Liver (tissue), 8 donors: ENCODE measurements at regions not wholly inside any gene's neighbourhood (a gene's known extent, or its start where the extent isn't known, plus 50 kb on each side); places are given as distances from the start of the nearest gene placed in this dataset.

Experiments
- DNase-seq: peaks from one replicate; pipeline ENCODE4 v3.0.0-alpha.2; 2017; ENCODE audit warnings: low spot score
- H3K27ac ChIP-seq, 2 donors: one replicate each; pipeline ENCODE4 v1.7.0; 2013; ENCODE audit warnings: inconsistent platforms in 2 of 2, low read length in 2 of 2, control low read depth in 1 of 2, low read depth in 1 of 2, mild to moderate bottlenecking in 1 of 2
- H3K27me3 ChIP-seq, 4 donors: one replicate each; pipeline versions ENCODE4 v1.6.1 to v1.7.0; 2013; ENCODE audit warnings: low read length in 3 of 4, inconsistent platforms in 1 of 4, mild to moderate bottlenecking in 1 of 4, moderate library complexity in 1 of 4; ENCODE audit not compliant: control insufficient read depth in 4 of 4, insufficient read depth in 4 of 4
- H3K36me3 ChIP-seq, 4 donors: one replicate each; pipeline versions ENCODE4 v1.6.1 to v1.7.0; 2013; ENCODE audit warnings: low read length in 3 of 4, mild to moderate bottlenecking in 3 of 4, low read depth in 1 of 4, moderate library complexity in 1 of 4; ENCODE audit not compliant: control insufficient read depth in 4 of 4, insufficient read depth in 3 of 4
- H3K4me1 ChIP-seq, 4 donors: one replicate each; pipeline versions ENCODE4 v1.6.1 to v1.7.0; 2013; ENCODE audit warnings: low read length in 3 of 4, mild to moderate bottlenecking in 3 of 4, moderate library complexity in 1 of 4; ENCODE audit not compliant: control insufficient read depth in 4 of 4, insufficient read depth in 4 of 4
- H3K4me3 ChIP-seq, 3 donors: one replicate each; pipeline versions ENCODE4 v1.6.1 to v1.7.0; 2013; ENCODE audit warnings: low read length in 3 of 3, control low read depth in 1 of 3, low read depth in 1 of 3, mild to moderate bottlenecking in 1 of 3
- H3K9ac ChIP-seq, 2 donors: one replicate each; pipeline ENCODE4 v1.7.0; 2013; ENCODE audit warnings: low read length in 2 of 2, mild to moderate bottlenecking in 2 of 2, moderate library complexity in 2 of 2, control low read depth in 1 of 2, low read depth in 1 of 2
- H3K9me3 ChIP-seq, 4 donors: one replicate each; pipeline versions ENCODE4 v1.6.1 to v1.7.0; 2013; ENCODE audit warnings: low read length in 3 of 4; ENCODE audit not compliant: control insufficient read depth in 4 of 4
- ATF3 ChIP-seq: IDR thresholded peaks from 2 replicates; pipeline ENCODE4 v1.6.1; 2016; ENCODE audit warnings: antibody characterized with exemption
- CTCF ChIP-seq: fragments of 150-350 bp; IDR thresholded peaks from 2 replicates; pipeline ENCODE4 v1.5.1; 2017; ENCODE audit warnings: improper control_type of control experiment, low read depth, low read length; ENCODE audit not compliant: missing input control
- EGR1 ChIP-seq, 2 donors: IDR thresholded peaks; 2 replicates each; pipeline ENCODE4 v1.6.1; 2016 to 2018; ENCODE audit warnings: antibody characterized with exemption in 2 of 2, low read depth in 2 of 2
- FOXA1 ChIP-seq: IDR thresholded peaks from 2 replicates; pipeline ENCODE4 v1.6.1; 2016; ENCODE audit warnings: antibody characterized with exemption
- FOXA2 ChIP-seq: IDR thresholded peaks from 2 replicates; pipeline ENCODE4 v1.6.1; 2016; ENCODE audit warnings: antibody characterized with exemption
- GABPA ChIP-seq, 2 donors: IDR thresholded peaks in 1 of 2; conservative IDR thresholded peaks in 1 of 2; 2 replicates each; pipeline ENCODE4 v1.6.1; 2016; ENCODE audit warnings: antibody characterized with exemption in 2 of 2, mild to moderate bottlenecking in 1 of 2, moderate library complexity in 1 of 2
- HNF4A ChIP-seq, 2 donors: conservative IDR thresholded peaks; 2 replicates each; pipeline ENCODE4 v1.6.1; 2016; ENCODE audit warnings: antibody characterized with exemption in 2 of 2, mild to moderate bottlenecking in 2 of 2
- JUND ChIP-seq, 2 donors: IDR thresholded peaks; 2 replicates each; pipeline ENCODE4 v1.6.1; 2016; ENCODE audit warnings: antibody characterized with exemption in 2 of 2
- NR2F2 ChIP-seq: IDR thresholded peaks from 2 replicates; pipeline ENCODE4 v1.6.1; 2016; ENCODE audit warnings: antibody characterized with exemption
- RAD21 ChIP-seq, 2 donors: IDR thresholded peaks; 2 replicates each; pipeline ENCODE4 v1.6.1; 2016; ENCODE audit warnings: antibody characterized with exemption in 2 of 2, mild to moderate bottlenecking in 2 of 2
- REST ChIP-seq: IDR thresholded peaks from 2 replicates; pipeline ENCODE4 v1.6.1; 2016; ENCODE audit warnings: antibody characterized with exemption, mild to moderate bottlenecking
- RXRA ChIP-seq, 2 donors: IDR thresholded peaks; 2 replicates each; pipeline ENCODE4 v1.6.1; 2017 to 2018; ENCODE audit warnings: antibody characterized with exemption in 2 of 2, mild to moderate bottlenecking in 1 of 2
- SP1 ChIP-seq: IDR thresholded peaks from 2 replicates; pipeline ENCODE4 v1.6.1; 2018; ENCODE audit warnings: antibody characterized with exemption, mild to moderate bottlenecking
- TAF1 ChIP-seq: conservative IDR thresholded peaks from 2 replicates; pipeline ENCODE4 v1.6.1; 2016; ENCODE audit warnings: antibody characterized with exemption, mild to moderate bottlenecking
- YY1 ChIP-seq: IDR thresholded peaks from 2 replicates; pipeline ENCODE4 v1.6.1; 2016; ENCODE audit warnings: antibody characterized with exemption, mild to moderate bottlenecking
- ZBTB33 ChIP-seq: IDR thresholded peaks from 2 replicates; pipeline ENCODE4 v1.6.1; 2016; ENCODE audit warnings: antibody characterized with exemption
- WGBS: extraction: QIAGEN DNeasy Blood & Tissue Kit; methylation state at CpG from one replicate; pipeline ENCODE4 v1.1.7; 2013; 5-methylcytosine and 5-hydroxymethylcytosine counted together
- donor health status: healthy.
- donor health status: healthy.
- donor health status: healthy.
- donor health status: healthy.
- donor health status: healthy.

- no peaks in the 10 kb centered on the region for H3K9me3 ChIP-seq
- H3K9ac ChIP-seq: no peak overlapping the region
- no peak for TF ChIP-seq SP1
- no peak for TF ChIP-seq RXRA (IDR thresholded peaks at IDR 0.05)
- no peak for TF ChIP-seq GABPA (IDR thresholded peaks at IDR 0.05 in 1 of 2, conservative IDR thresholded peaks at IDR 0.05 in 1 of 2)
- TF ChIP-seq TAF1: no peak
- no peak for TF ChIP-seq NR2F2
- no peak for TF ChIP-seq FOXA2
- TF ChIP-seq REST: no peak
- TF ChIP-seq HNF4A (conservative IDR thresholded peaks at IDR 0.05): no peak
- TF ChIP-seq EGR1 (IDR thresholded peaks at IDR 0.05; ENCODE audit: low read depth in 2 of 2): no peak
- TF ChIP-seq ZBTB33: no peak
- no peak for TF ChIP-seq FOXA1
- no peak for TF ChIP-seq JUND (IDR thresholded peaks at IDR 0.05)
- TF ChIP-seq YY1: no peak
- TF ChIP-seq ATF3: no peak
- H3K36me3 ChIP-seq: no peaks in the 10 kb centered on the region
- peaks cover 0 to 10% (median 5%) of the 10 kb centered on the region in 4 donors for H3K4me1 ChIP-seq
- no peak overlapping the region for H3K27ac ChIP-seq
- no peak for DNase-seq
- H3K27me3 ChIP-seq: no peaks in the 10 kb centered on the region
- H3K4me3 ChIP-seq: no peak overlapping the region
Measured at GRCh38 chr16:79971237-79971572, 370.7 kb upstream of the MAF start.

- H3K27me3 ChIP-seq: no peaks in the 10 kb centered on the region
- no peak for DNase-seq
- H3K27ac ChIP-seq: peak overlapping the region; percentile 15 to 25
- no peaks in the 10 kb centered on the region for H3K9me3 ChIP-seq
- 41% methylated on average over 10 of the region's 10 CpGs for WGBS
- no peaks in the 10 kb centered on the region for H3K36me3 ChIP-seq
- no peak overlapping the region for H3K4me3 ChIP-seq
- H3K9ac ChIP-seq: no peak overlapping the region
- H3K4me1 ChIP-seq: peaks cover 0 to 10% (median 5%) of the 10 kb centered on the region in 4 donors
- TF ChIP-seq ATF3 (no peak), JUND (IDR thresholded peaks at IDR 0.05) (peak in 1 of 2 donors; percentile 84), EGR1 (IDR thresholded peaks at IDR 0.05; ENCODE audit: low read depth in 2 of 2) (no peak), RAD21 (IDR thresholded peaks at IDR 0.05) (peak; percentile 70 to 73), GABPA (IDR thresholded peaks at IDR 0.05 in 1 of 2, conservative IDR thresholded peaks at IDR 0.05 in 1 of 2) (peak in 1 of 2 donors; percentile 20), RXRA (IDR thresholded peaks at IDR 0.05) (peak; percentile 74 to 91), NR2F2 (peak; percentile 86), REST (peak; percentile 57), CTCF (peak; percentile 5), SP1 (peak; percentile 60), HNF4A (conservative IDR thresholded peaks at IDR 0.05) (peak; percentile 76 to 86), FOXA2 (peak; percentile 26), ZBTB33 (peak; percentile 57)
Measured at GRCh38 chr16:79970551-79971236, 370.2 kb upstream of the MAF start.
